Brain microvascular endothelial cell (primary cell): ENCODE measurements at regions not wholly inside any gene's neighbourhood (a gene's known extent, or its start where the extent isn't known, plus 50 kb on each side); places are given as distances from the start of the nearest gene placed in this dataset.
"Not testable (repeated sequence)": the region's sequence is repeated elsewhere in the genome, so short reads cannot be mapped to it uniquely, and the experiment has no call there.

Source experiments
- DNase-seq: peaks from one replicate; pipeline ENCODE4 v3.0.0-alpha.2; 2020
- H3K27ac ChIP-seq: fragments of 250-450 bp; sonication (Bioruptor Pico); 2 replicates; pipeline ENCODE4 v1.5.1; 2020; ENCODE audit warnings: mild to moderate bottlenecking, moderate library complexity
- H3K27me3 ChIP-seq: fragments of 250-450 bp; sonication (Bioruptor Pico); replicated peaks from 2 replicates; pipeline ENCODE4 v1.5.1; 2020; ENCODE audit warnings: mild to moderate bottlenecking
- H3K36me3 ChIP-seq: fragments of 250-450 bp; sonication (Bioruptor Pico); replicated peaks from 2 replicates; pipeline ENCODE4 v1.5.1; 2020; ENCODE audit warnings: mild to moderate bottlenecking
- H3K4me3 ChIP-seq: 2 replicates; pipeline ENCODE4 v1.5.1; 2011; ENCODE audit warnings: low read depth, mild to moderate bottlenecking, control low read depth, low read length, moderate library complexity
- CTCF ChIP-seq: IDR thresholded peaks from 2 replicates; pipeline ENCODE4 v1.5.1; 2011; ENCODE audit warnings: low read depth, mild to moderate bottlenecking, moderate library complexity, low read length, control low read depth, inconsistent platforms; ENCODE audit errors: missing control alignments
- in situ Hi-C: cut with HindIII; loops from 2 replicates; pipeline ENCODE4 v1.10.0; 2017; ENCODE audit warnings: low sequenced_read_pairs, low pct_ligation_motif_present

- Histone ChIP-seq H3K4me3 (no peak overlapping the region), H3K27ac (no peak overlapping the region), H3K36me3 (no peaks in the 10 kb centered on the region), H3K27me3 (no peaks in the 10 kb centered on the region)
- no peak for TF ChIP-seq CTCF
- peak; percentile 15 for DNase-seq
- in situ Hi-C loops: no loop called here
Observed at GRCh38 chr6:165767228-165767627, 104.2 kb upstream of the PDE10A start.

- Histone ChIP-seq H3K4me3 (no peak overlapping the region), H3K27me3 (no peaks in the 10 kb centered on the region), H3K27ac (no peak overlapping the region), H3K36me3 (no peaks in the 10 kb centered on the region)
- DNase-seq: peak; percentile 40
- in situ Hi-C loops: no loop called here
- TF ChIP-seq CTCF: no peak
Observed at GRCh38 chr6:165766457-165766856, 103.4 kb upstream of the PDE10A start.

GRCh38 chr6:165766026-165766425 is 103.0 kb upstream of the PDE10A start:
- no peaks in the 10 kb centered on the region for H3K27me3 ChIP-seq
- DNase-seq: no peak
- H3K4me3 ChIP-seq: no peak overlapping the region
- no peak for TF ChIP-seq CTCF
- no peak overlapping the region for H3K27ac ChIP-seq
- in situ Hi-C loops: no loop called here
- H3K36me3 ChIP-seq: no peaks in the 10 kb centered on the region

- H3K4me3 ChIP-seq, DNase-seq, H3K27me3 ChIP-seq, in situ Hi-C loops, H3K36me3 ChIP-seq, H3K27ac ChIP-seq: not testable (repeated sequence)
Observed at GRCh38 chr6:165765256-165765655, 102.2 kb upstream of the PDE10A start.

GRCh38 chr6:165762876-165763275 is 99.8 kb upstream of the PDE10A start:
- DNase-seq: no peak
- in situ Hi-C loops: no loop called here
- no peak overlapping the region for H3K4me3 ChIP-seq
- H3K27me3 ChIP-seq: no peaks in the 10 kb centered on the region
- H3K27ac ChIP-seq: no peak overlapping the region
- no peak for TF ChIP-seq CTCF
- no peaks in the 10 kb centered on the region for H3K36me3 ChIP-seq

- in situ Hi-C loops: no loop called here
- no peak overlapping the region for H3K27ac ChIP-seq
- DNase-seq: no peak
- TF ChIP-seq CTCF: no peak
- H3K36me3 ChIP-seq: no peaks in the 10 kb centered on the region
- no peaks in the 10 kb centered on the region for H3K27me3 ChIP-seq
- no peak overlapping the region for H3K4me3 ChIP-seq
Observed at GRCh38 chr6:165762125-165762524, 99.1 kb upstream of the PDE10A start.

GRCh38 chr6:165760803-165761185 is 97.8 kb upstream of the PDE10A start:
- TF ChIP-seq CTCF: no peak
- in situ Hi-C loops: no loop called here
- DNase-seq: no peak
- Histone ChIP-seq H3K27me3 (no peaks in the 10 kb centered on the region), H3K27ac (no peak overlapping the region), H3K4me3 (no peak overlapping the region), H3K36me3 (no peaks in the 10 kb centered on the region)
